Immature natural killer cell (primary cell): ENCODE measurements at regions not wholly inside any gene's neighbourhood (a gene's known extent, or its start where the extent isn't known, plus 50 kb on each side); places are given as distances from the start of the nearest gene placed in this dataset.

Source experiments
- DNase-seq, 3 donors: peaks; one replicate each; pipeline ENCODE4 v3.0.0; 2022; ENCODE audit warnings: mixed read lengths in 1 of 3
- H3K27ac Mint-ChIP-seq, 6 donors: one replicate each; pipeline ENCODE4 v1.8.0; 2020; ENCODE audit warnings: mixed read lengths in 6 of 6, mild to moderate bottlenecking in 5 of 6, inconsistent platforms in 4 of 6, moderate library complexity in 3 of 6
- H3K27me3 Mint-ChIP-seq, 3 donors: one replicate each; pipeline ENCODE4 v1.8.0; 2020 to 2021; ENCODE audit warnings: low read depth in 3 of 3, mild to moderate bottlenecking in 3 of 3, mixed read lengths in 3 of 3, moderate library complexity in 3 of 3, inconsistent platforms in 1 of 3
- H3K36me3 Mint-ChIP-seq, 3 donors: one replicate each; pipeline ENCODE4 v1.8.0; 2020; ENCODE audit warnings: mixed read lengths in 3 of 3, inconsistent platforms in 2 of 3, mild to moderate bottlenecking in 2 of 3
- H3K4me1 Mint-ChIP-seq, 2 donors: one replicate each; pipeline ENCODE4 v1.8.0; 2020; ENCODE audit warnings: inconsistent platforms in 2 of 2, mild to moderate bottlenecking in 2 of 2, mixed read lengths in 2 of 2, moderate library complexity in 1 of 2
- H3K4me3 Mint-ChIP-seq, 5 donors: one replicate each; pipeline ENCODE4 v1.8.0; 2020; ENCODE audit warnings: mild to moderate bottlenecking in 5 of 5, mixed read lengths in 5 of 5, inconsistent platforms in 3 of 5, moderate library complexity in 3 of 5
- H3K9me3 Mint-ChIP-seq, 6 donors: one replicate each; pipeline ENCODE4 v1.8.0; 2020; ENCODE audit warnings: mild to moderate bottlenecking in 6 of 6, mixed read lengths in 6 of 6, inconsistent platforms in 4 of 6, moderate library complexity in 3 of 6

DNA sequence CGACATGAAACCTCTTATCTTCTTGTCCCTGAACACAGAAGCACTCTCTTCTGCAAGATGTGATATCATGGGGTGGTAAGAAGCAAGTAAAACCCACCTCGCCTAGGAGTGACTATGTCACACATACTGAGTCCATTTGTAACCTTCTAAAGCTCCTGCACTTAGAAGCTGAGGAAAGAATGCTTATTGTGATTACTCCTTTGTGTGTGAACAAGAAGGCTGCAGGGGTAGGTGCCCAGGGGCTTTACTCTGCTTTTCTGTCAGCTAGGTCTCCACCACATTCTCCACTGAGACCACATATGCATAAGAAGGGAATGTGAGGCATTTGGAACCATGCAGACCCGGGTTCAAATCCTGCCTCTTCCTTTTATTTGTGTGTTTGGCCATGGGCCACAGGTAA is 144.3 kb downstream of the DMRTA2 start:
- Mint-ChIP-seq H3K36me3 (no peaks in the 10 kb centered on the region), H3K27me3 (peaks cover 2 to 4% (median 2%) of the 10 kb centered on the region in 3 donors), H3K27ac (no peak overlapping the region), H3K4me1 (no peaks in the 10 kb centered on the region), H3K9me3 (peaks cover 0 to 5% (median 0%) of the 10 kb centered on the region in 6 donors), H3K4me3 (no peak overlapping the region)
- no peak for DNase-seq

- H3K9me3 Mint-ChIP-seq = peaks cover 0 to 5% (median 0%) of the 10 kb centered on the region in 6 donors
- no peaks in the 10 kb centered on the region for H3K36me3 Mint-ChIP-seq
- no peaks in the 10 kb centered on the region for H3K4me1 Mint-ChIP-seq
- peaks cover 2 to 4% (median 2%) of the 10 kb centered on the region in 3 donors for H3K27me3 Mint-ChIP-seq
- no peak for DNase-seq
- no peak overlapping the region for H3K27ac Mint-ChIP-seq
- no peak overlapping the region for H3K4me3 Mint-ChIP-seq
Measured at GRCh38 chr1:50278410-50278809, 144.8 kb downstream of the DMRTA2 start.

- Mint-ChIP-seq H3K4me1 (no peaks in the 10 kb centered on the region), H3K9me3 (peaks cover 0 to 5% (median 0%) of the 10 kb centered on the region in 6 donors), H3K27me3 (peaks cover 2% of the 10 kb centered on the region in 3 donors), H3K27ac (no peak overlapping the region), H3K36me3 (no peaks in the 10 kb centered on the region), H3K4me3 (no peak overlapping the region)
- no peak for DNase-seq
Measured at GRCh38 chr1:50275566-50275965, 147.7 kb downstream of the DMRTA2 start.

- DNase-seq = no peak
- Mint-ChIP-seq H3K27me3 (peaks cover 2 to 11% (median 2%) of the 10 kb centered on the region in 3 donors), H3K27ac (no peak overlapping the region), H3K4me1 (no peaks in the 10 kb centered on the region), H3K9me3 (peaks cover 0 to 5% (median 0%) of the 10 kb centered on the region in 6 donors), H3K36me3 (no peaks in the 10 kb centered on the region), H3K4me3 (no peak overlapping the region)
Measured at GRCh38 chr1:50272912-50273311, 150.3 kb downstream of the DMRTA2 start.

DNA sequence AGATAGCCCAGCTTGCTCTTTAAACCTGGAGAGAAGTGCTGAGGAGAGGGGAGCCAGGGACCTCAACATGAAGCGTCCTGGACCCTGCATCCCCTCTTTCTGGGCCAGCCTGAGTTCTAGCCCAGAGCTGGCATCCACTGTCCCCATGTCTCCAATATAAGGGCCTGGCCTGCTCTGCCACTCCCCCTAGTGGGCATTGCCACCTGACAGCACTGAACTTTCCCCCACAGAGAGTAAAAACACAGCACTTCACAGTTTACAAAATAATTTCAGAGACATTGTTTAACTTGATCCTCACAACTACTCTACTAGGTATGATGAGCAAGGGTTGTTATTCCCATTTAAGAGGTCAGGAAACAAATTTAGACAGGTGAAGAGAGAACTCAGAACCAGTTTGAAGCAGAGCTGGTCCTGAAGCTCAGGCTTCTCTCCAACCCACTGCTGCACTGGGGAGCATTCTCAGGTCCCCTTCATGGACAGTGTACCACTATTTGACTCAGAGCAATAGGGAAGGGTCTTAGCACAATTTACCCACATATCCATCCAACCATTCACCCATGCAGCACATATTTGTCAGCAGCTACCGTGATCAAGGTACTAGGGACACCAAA is 151.2 kb downstream of the DMRTA2 start:
- Mint-ChIP-seq H3K27me3 (peaks cover 0 to 15% (median 0%) of the 10 kb centered on the region in 3 donors), H3K9me3 (peaks cover 0 to 5% (median 0%) of the 10 kb centered on the region in 6 donors), H3K4me3 (no peak overlapping the region), H3K27ac (no peak overlapping the region), H3K36me3 (no peaks in the 10 kb centered on the region), H3K4me1 (no peaks in the 10 kb centered on the region)
- no peak for DNase-seq

GRCh38 chr1:50271337-50271736 is 151.9 kb downstream of the DMRTA2 start:
- Mint-ChIP-seq H3K9me3 (peaks cover 0 to 5% (median 0%) of the 10 kb centered on the region in 6 donors), H3K27me3 (peaks cover 0 to 15% (median 0%) of the 10 kb centered on the region in 3 donors), H3K4me1 (no peaks in the 10 kb centered on the region), H3K36me3 (no peaks in the 10 kb centered on the region), H3K27ac (no peak overlapping the region), H3K4me3 (no peak overlapping the region)
- DNase-seq = no peak

DNA sequence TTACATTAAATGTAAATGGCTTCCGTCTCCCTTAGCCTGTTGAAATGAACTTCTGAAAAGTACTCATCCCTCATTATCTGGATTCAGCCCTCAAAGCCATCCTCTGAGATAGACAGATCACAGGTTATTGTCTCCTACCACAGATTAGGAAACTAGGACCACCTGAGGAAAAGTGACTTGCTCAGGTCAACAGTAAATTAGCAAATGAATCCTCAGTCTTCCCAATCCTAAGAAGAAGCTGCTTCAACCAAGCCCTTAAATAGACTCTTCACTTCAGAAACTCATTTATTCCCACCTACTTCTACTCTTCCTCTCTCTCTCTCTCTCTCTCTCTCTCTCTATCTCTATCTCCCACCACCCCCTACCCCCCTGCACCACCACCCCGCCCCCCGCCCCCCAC is 152.3 kb downstream of the DMRTA2 start:
- Mint-ChIP-seq H3K27ac (no peak overlapping the region), H3K27me3 (peaks cover 0 to 15% (median 0%) of the 10 kb centered on the region in 3 donors), H3K4me3 (no peak overlapping the region), H3K4me1 (no peaks in the 10 kb centered on the region), H3K9me3 (peaks cover 0 to 5% (median 0%) of the 10 kb centered on the region in 6 donors), H3K36me3 (no peaks in the 10 kb centered on the region)
- no peak for DNase-seq

- Mint-ChIP-seq H3K36me3 (no peaks in the 10 kb centered on the region), H3K27me3 (peaks cover 0 to 18% (median 6%) of the 10 kb centered on the region in 3 donors), H3K4me3 (no peak overlapping the region), H3K4me1 (no peaks in the 10 kb centered on the region), H3K9me3 (no peaks in the 10 kb centered on the region), H3K27ac (no peak overlapping the region)
- no peak for DNase-seq
Measured at GRCh38 chr1:50268049-50268448, 155.2 kb downstream of the DMRTA2 start.

- Mint-ChIP-seq H3K4me1 (no peaks in the 10 kb centered on the region), H3K27ac (no peak overlapping the region), H3K9me3 (no peaks in the 10 kb centered on the region), H3K4me3 (no peak overlapping the region), H3K36me3 (no peaks in the 10 kb centered on the region), H3K27me3 (peaks cover 0 to 18% (median 6%) of the 10 kb centered on the region in 3 donors)
- no peak for DNase-seq
Measured at GRCh38 chr1:50266509-50266908, 156.7 kb downstream of the DMRTA2 start.

DNA sequence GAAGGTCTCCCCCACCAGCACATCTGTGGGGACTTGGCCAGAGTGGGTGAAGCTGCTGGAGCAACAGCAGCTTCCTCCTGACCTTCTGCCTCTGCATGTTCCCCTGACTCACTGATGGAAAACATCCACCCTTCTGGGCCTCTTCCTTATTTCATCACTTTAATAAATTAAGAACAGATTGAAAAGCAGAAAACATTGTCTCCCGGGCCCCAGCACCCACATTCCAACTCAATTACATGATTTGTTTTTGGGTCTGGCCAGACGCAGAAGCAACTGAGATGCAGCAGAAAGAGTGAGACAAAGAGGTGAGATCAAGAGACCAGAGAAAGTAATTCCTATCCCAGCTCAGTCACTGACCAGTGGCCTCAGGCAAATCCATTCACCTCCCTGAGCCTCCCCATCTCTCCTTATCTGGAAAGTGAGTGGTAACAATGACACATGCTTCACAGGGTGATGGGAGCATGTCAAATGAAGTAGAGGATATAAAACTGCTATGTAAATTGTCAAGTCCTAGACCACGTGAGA is 157.1 kb downstream of the ELAVL4 start:
- Mint-ChIP-seq H3K36me3 (no peaks in the 10 kb centered on the region), H3K4me3 (no peak overlapping the region), H3K27me3 (peaks cover 0 to 18% (median 6%) of the 10 kb centered on the region in 3 donors), H3K27ac (no peak overlapping the region), H3K4me1 (no peaks in the 10 kb centered on the region), H3K9me3 (no peaks in the 10 kb centered on the region)
- DNase-seq = no peak

DNA sequence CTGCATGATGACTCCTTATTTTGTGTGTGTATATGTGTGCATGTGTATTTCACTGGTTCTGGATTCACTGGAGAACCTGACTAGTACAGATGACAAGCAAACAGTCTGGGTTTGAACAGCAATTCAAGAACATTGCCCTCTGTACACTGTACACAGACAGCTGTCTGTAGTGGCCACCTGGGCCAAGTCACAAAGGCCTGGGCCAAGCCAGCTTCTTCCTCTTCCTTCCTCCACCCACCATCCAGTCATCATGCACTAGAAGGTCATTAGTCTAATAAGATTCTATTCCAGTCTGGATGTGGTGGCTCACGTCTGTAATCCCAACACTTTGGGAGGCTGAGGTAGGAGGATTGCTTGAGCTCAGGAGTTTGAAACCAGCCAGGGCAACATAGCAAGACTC is 155.9 kb downstream of the ELAVL4 start:
- Mint-ChIP-seq H3K9me3 (no peaks in the 10 kb centered on the region), H3K4me1 (no peaks in the 10 kb centered on the region), H3K27ac (no peak overlapping the region), H3K4me3 (no peak overlapping the region), H3K27me3 (peaks cover 0 to 21% (median 9%) of the 10 kb centered on the region in 3 donors), H3K36me3 (no peaks in the 10 kb centered on the region)
- no peak for DNase-seq

GRCh38 chr1:50262436-50262835 is 153.7 kb downstream of the ELAVL4 start:
- no peak for DNase-seq
- no peak overlapping the region for H3K27ac Mint-ChIP-seq
- peaks cover 0 to 13% (median 9%) of the 10 kb centered on the region in 3 donors for H3K27me3 Mint-ChIP-seq
- H3K9me3 Mint-ChIP-seq = no peaks in the 10 kb centered on the region
- no peak overlapping the region for H3K4me3 Mint-ChIP-seq
- H3K36me3 Mint-ChIP-seq = no peaks in the 10 kb centered on the region
- no peaks in the 10 kb centered on the region for H3K4me1 Mint-ChIP-seq

DNA sequence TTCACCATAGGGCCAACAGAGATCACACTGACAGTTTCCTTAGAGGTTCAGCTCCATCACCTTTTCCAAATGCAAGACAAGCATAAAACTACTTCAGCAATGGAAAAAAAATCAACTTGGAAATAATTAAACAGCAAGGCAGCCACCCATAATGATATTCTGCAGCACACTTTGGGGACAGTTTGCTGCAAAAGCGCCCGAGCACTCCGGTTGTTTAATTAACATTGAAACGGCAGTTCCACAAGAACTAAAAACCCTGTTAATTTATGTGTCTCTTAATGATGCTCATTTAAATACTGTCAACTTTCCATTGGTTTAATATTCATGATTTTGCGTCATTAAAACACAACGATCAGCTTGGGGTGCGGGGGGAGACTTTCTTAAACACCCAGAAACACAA is 153.2 kb downstream of the ELAVL4 start:
- peaks cover 0 to 12% (median 9%) of the 10 kb centered on the region in 3 donors for H3K27me3 Mint-ChIP-seq
- no peak for DNase-seq
- no peak overlapping the region for H3K27ac Mint-ChIP-seq
- no peaks in the 10 kb centered on the region for H3K9me3 Mint-ChIP-seq
- no peaks in the 10 kb centered on the region for H3K36me3 Mint-ChIP-seq
- no peaks in the 10 kb centered on the region for H3K4me1 Mint-ChIP-seq
- H3K4me3 Mint-ChIP-seq = no peak overlapping the region

GRCh38 chr1:50257940-50258685 is 149.4 kb downstream of the ELAVL4 start:
- DNase-seq = no peak
- Mint-ChIP-seq H3K4me3 (no peak overlapping the region), H3K9me3 (no peaks in the 10 kb centered on the region), H3K27me3 (peaks cover 2 to 8% (median 4%) of the 10 kb centered on the region in 3 donors), H3K4me1 (no peaks in the 10 kb centered on the region), H3K36me3 (no peaks in the 10 kb centered on the region), H3K27ac (no peak overlapping the region)
